UCSD-AML1 (cell line): ENCODE measurements at regions not wholly inside any gene's neighbourhood (a gene's known extent, or its start where the extent isn't known, plus 50 kb on each side); places are given as distances from the start of the nearest gene placed in this dataset.
"Not testable (repeated sequence)": the region's sequence is repeated elsewhere in the genome, so short reads cannot be mapped to it uniquely, and the experiment has no call there.

Experiments used
- DNase-seq: peaks from one replicate; lab custom pipeline; 2025; ENCODE audit not compliant: unreplicated experiment; lab: John Stamatoyannopoulos, UW

DNA sequence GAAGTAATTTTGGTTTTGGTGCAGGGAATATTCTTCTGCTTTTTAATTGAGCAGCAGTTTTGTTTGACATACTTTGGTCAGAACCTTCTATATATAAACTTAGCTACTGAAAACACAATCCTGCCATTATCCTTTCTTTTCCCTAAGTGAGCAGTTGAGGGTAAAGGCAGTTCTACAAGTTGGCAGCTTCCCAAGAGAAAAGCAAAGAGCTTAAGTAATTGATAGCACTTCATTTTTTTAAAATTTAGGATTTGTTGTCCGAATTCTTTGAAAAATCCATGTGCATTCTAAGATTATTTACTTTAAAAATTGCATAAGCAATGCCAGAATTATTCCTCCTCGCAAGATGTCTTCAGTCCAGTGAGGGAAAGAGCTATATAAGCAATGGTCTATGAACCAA is 1394.1 kb downstream of the FAM181B start:
- DNase-seq: no peak

DNA sequence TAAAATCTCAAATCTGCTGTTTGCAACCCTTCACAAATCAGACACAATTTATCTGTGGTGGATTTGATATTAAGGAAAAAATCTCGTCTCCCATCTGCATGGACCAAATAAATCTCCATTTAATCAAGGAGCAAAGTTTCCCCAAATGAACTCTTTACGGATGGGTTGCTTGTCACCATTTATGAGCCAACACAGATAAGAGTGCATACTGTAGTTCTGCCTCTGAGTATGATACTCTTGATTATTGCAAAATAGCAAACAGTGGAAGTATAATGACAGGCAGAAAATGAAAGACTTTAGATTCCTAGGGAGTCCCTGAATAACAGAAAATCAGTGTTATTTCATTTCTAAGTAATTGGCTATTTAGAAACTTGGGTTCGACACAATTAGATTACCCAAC is 1395.9 kb downstream of the FAM181B start:
- no peak for DNase-seq

DNA sequence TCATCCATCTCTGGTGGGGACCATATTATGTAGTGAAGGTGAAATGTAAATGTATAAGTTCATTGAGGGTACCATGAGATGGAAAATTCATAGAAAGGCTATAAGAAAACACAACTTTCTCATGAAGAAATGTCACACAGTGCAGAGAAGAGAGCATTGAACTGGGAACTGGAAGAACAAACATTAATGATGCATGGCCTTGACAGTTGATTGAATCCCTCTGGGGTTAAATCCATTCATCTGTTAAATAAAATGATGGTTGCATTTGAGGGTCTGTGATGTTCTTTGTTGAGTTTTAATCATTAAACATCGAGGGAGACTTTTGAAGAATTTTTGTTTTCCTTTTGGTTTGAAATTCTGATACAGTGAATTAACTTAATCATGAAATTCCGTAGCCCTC is 1401.4 kb downstream of the FAM181B start:
- DNase-seq: no peak

DNA sequence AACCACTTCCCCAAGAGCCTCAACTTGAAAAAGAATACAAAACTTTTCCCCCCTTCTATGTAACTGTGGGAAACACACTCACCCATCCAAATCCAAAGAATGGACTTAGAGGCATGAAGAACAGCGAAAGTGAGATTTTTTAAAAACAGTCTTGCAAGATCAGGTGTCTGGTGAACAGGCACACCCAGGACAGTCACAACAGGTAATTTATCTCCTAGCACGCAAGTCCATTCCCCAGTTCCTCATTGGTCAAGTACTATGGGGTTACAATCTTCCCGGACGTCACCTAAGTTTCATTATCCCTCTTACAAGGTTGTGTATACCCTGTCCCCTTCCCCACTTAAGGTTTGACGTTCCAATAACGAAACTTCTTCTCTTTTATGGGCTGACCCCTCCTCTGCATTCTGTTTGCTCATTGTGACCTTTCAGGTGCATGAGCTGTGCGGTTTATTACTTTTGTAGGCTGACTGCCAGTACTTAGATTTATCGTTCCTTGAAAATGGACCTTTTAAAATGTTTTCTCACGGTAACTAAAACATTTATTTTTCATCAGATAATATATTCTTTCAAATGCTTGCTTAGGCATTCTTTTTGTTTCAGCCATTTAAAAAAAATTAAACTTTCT is 1401.9 kb downstream of the FAM181B start:
- DNase-seq: no peak

DNA sequence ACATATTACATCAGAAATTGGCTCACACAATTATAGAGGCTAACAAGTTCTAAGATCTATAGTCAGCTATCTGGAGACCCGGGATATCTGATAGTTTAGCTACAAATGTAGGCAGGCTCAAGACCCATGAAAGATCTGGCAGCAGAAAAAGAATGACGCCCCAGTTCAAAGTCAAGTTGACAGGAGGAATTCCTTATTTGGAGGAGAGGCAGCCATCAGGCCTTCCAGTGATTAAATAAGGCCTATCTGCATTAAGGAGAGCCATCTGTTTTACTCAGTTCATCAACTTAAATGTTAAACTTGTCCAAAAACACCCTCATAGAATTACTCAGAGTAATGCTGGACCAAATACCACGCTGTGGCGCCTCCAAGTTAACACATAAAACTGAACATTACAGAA is 1402.6 kb downstream of the FAM181B start:
- no peak for DNase-seq

DNA sequence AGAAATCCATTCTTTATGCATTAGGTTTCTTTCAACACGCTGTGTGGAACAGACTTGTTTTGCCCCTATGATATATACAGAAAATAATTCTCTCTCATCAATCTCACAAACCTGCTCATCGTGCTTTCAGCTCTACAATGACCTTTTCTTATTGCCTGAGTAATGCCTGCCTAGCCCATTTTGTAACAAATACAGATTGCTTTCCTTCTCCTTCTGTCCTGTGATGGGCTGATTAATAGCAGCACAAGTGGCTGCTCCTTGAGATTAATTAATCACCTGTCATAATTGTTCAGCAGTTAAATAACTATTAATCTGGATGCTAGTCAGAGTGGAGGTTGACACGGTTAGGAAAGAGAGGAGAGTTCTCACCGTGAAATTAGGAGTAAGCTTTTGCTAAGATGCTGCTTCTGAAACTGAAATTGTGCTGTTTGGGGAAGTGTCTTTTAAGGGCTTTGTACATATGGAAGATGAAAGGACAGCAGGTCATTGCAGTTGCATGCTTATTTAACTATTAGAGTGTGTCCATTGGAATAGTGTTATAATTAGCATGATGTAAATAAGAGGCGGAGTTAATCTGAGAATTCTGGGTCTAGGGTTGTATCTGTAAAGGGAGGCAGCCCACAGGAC is 1430.5 kb downstream of the FAM181B start:
- DNase-seq: no peak

DNA sequence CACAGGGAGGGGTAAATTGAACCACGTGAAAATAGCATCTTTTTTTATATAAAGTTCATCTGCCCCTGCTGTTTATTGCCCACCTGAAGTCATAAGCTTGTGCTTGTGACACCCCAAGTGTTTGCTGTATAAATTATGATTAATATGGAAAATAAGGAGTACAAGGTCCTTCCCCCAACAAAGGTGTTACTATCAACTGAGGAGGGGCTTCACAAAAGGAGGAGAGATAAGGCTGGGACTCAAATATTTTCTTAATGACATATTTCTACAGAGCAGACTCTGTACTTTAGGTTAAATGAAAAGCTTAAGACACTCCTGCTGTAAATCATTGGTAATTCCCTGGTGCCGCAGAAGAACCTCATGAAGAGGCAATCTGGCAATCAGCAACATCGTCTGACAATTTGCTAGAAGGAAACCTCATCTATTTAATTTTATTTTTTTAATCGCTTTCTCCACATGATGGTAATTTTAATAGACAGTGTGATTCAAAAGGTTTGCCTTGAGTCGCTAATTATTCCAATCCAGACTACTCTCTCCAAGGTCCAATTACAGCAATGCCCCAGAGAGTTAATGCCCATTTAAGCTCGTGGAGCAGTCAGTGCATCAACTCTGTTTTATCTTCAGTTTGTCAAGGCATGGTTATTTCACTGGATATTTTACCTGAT is 1432.4 kb downstream of the FAM181B start:
- DNase-seq: no peak

DNA sequence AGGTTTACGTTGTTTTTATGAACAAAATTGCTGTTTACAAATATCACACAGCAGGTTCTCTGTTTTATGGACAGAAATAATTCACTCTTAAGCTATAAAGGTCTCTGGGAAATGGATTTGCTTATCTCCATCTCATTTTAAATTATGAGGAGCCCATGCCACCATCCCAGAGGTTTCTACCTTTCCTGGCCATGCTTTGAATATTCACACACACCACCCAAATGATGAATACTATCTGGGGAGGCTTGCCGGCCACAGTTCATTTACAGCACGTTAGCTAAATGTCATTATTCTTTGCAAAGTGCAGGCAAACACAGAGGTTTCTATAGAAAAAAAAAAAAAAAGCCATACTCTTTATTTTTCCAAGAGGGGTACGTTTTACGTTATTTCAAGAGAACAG is 1446.7 kb downstream of the FAM181B start:
- DNase-seq: no peak

DNA sequence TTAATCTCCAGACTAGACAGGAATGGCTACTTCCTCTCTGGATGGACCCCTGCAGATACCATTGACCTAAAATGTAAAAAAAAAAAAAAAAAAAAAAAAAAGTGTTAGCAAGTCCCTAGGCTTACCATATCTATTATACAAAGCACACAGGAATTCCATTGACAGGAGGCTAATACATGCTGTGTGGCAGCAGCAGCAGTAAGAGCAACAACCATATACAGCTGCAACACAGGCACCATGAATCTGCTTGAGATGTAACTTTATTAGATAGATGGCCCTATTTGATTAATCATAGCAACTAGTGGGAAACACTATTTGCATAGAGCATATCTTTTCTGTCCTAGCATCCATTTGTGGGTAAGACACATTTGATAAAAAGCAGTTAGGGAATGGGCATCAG is 1447.1 kb downstream of the FAM181B start:
- DNase-seq: no peak

DNA sequence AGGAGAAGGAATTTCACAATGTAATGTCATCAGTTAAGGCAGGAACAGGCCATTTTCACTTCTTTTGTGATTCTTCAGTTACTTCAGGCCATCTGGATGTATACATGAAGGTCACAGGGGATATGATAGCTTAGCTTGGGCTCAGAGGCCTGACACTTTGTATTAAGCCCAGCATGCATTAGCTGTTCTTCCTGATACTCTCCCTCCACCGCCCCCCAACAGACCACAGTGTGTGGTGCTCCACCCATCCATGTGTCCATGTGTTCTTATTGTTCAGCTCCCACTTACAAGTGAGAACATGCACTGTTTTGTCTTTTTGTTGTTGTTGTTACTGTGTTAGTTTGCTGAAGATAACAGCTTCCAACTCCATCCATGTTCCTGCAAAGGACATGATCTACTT is 1453.4 kb downstream of the FAM181B start:
- DNase-seq: not testable (repeated sequence)

DNA sequence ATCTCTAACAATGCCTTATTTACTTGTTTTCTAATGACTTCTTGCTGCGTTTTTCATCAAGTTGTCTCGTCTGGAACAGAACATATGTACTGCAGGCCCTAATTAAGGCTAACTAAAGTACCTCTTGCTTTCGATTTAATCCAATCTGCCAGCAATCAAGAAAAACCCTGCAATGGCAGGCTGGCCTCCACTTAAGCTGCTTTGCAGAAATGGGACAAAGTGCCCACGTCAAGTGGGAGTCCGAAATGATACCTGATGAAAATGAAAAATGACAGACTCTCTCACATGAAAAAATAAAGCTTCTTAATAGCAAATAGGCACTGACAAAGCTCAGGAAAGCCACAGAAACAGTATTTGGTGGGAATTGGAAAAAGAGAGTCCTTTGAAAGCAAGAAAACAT is 1454.7 kb downstream of the FAM181B start:
- no peak for DNase-seq

DNA sequence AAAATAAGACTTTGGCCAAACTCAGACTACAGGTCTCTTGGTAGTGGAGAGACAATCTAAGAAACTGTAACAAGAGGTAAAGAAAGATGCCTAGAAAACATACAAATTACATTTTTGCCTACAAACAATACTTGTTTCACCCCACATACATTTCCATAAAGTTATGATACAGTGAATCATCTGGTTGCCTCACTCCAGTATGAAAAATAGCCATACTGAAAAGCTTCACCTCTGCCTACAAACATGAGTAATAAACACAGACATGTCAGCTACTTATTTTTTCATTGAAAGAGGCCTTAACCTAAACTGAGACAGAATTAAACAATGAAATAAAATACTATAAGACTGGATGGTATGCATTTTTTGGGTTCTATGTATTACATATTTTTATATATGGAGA is 1463.0 kb downstream of the FAM181B start:
- DNase-seq: no peak

DNA sequence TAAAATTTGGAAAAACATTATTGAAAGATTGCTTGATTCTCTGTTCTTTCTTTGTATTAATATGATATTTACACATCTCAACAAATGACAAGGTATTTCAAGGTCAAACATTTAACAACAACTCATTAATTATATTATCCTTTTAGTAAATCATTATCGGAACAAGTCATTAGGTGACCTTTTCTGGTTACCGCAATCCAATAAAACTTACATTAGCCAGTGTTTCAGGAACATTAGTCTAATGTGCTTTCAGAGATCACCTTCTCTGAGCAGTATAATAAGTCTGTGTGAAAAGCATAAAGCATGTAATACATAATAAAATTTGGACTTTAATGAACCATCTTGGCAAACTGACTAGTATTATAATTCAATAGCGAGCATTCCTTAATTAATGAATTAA is 1466.4 kb downstream of the FAM181B start:
- DNase-seq: no peak

DNA sequence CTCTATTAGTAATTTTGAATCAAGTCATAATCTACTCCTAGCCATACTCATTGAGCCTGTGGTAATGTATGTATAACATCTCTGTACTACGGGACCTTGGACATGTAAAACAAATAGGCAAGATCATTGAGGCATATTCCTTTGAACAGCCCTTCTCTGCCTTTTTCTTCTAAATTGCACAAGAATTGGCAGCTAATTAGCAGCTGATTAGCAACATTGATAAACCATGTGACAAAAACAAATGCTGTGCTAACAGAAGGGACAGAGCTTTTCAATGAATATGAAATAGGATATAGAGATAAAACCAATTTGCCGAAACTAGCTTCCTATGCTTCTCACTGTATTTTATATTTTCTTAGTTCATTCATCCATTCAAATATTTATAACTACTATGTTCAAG is 1474.2 kb downstream of the FAM181B start:
- DNase-seq: no peak

DNA sequence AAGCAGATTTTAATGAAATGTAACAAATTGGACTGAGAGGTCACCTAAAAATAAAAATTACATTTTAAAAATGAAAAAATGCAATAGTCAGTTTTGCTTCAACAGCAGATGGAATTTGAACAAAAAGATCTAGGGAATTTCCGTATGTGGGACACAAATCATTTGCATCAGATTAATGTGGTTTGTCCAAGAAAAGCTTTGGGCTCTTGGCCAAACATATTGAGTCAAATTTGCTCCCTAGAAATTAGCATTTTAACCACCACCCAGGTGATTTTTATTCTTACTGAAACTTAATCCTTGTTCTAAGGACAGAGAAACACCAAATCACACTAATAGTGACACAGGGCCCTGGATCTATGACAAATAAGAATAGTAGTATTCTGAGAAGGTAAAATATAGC is 1477.8 kb downstream of the FAM181B start:
- DNase-seq: no peak

DNA sequence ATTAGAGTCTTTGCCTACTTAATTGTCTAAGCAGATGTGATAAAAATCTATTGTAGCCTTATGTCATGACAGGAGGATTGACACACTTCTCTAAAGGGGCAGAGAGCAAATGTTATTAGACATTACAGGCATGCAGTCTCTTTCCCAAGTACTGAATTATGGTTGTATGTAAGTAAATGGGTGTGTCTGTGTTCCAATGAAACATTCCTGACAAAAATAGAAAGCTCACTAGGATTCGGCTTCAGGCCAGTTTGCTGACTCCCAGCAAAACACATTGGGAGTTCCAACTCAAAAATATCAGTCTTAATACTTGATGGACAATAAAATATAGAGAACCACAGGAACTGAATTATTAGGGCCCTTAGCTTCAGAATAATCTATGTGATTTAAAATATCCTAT is 1480.4 kb downstream of the FAM181B start:
- DNase-seq: no peak

DNA sequence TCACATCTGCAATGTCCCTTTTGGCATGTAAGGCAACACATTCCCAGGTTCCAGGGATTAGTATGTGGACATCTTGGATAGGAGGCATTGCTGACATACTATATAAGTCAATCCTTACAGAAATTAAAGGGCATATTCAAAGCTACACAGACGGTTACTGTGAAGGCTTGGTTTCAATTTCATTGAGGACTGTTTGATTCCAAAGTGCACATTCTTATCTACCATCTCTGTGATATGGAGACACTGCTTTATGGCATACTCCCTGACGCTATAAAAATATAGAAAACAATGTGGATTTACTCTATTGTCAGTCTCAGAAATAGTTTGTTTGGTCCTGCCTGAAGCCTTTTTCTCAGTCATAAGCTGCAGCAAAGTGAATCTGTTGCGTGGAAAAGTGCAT is 1486.7 kb downstream of the FAM181B start:
- DNase-seq: no peak

DNA sequence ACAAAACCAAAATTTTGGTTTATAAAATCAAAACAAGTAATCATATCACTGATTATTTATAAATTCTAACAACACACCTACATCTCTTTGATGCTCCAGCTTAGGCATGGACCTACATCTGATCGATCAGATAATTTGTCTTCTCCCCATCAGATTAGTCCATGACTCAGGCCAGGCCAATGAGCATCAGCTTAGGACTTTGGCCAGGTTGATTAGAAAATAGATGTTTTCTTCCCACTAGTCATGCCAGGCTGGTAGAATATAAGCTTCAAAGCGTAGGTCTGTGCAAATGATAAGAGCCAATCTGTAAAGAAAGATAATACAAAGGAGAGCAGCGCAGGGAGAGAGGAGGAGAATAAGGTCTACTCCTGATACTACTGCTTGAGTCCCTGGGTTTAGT is 1487.9 kb downstream of the FAM181B start:
- no peak for DNase-seq

DNA sequence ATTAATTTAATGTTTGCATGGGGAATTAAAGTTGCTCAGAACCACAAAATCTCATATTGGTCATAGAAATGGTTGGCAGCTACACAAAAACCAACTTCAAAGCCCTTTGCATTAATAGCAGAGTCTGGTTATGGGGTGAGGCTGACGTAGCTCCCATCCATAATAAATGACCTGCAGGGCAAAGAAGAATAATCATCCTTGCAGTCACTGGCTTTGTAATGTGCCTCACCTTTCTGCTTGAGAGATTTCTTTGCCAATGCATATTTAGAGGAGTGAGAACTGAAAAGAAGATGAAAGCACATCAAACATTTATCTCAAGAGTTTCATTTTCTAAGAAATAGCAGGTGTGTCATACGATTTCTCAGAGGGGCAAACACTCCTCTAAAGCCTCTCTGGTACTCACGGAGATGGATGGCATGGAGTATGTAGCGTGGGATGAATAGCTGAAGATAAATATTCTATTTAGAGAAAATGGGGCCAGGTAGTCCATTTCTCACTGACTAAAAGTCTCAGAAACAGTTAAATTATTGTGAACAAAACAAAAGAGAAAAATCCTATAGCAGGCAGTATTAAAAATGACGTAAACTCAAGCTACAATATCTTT is 1491.9 kb downstream of the FAM181B start:
- DNase-seq: no peak

DNA sequence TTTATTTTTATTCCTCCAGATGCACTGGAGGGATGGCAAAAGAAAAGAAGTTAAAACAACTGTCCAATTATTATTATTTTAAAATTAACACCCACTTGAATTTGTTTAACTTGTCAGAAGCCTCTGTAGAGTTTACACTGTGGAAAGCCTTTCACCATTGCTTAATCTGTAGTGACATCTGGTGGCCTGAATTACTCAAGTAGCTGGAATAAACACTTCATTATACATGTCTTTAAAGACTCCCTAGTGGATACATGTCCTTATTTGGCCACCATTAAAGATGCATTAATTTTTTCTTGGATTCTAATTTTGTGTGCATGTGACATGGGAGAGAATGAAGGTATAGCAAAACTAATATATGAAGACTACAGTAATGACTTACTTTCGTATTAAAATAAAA is 1496.5 kb downstream of the FAM181B start:
- DNase-seq: no peak

DNA sequence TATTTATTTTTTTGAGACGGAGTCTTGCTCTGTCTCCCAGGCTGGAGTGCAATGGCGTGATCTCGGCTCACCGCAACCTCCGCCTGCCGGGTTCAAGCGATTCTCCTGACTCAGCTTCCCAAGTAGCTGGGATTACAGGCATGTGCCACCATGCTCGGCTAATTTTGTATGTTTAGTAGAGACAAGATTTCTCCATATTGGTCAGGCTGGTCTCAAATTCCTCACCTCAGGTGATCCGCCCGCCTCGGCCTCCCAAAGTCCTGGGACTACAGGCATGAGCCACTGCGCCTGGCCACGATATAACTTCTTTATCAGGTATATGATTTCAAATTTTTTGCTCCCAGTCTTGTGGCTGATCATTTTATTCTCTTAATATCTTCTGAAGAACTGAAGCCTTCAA is 1506.3 kb downstream of the FAM181B start:
- DNase-seq: not testable (repeated sequence)

DNA sequence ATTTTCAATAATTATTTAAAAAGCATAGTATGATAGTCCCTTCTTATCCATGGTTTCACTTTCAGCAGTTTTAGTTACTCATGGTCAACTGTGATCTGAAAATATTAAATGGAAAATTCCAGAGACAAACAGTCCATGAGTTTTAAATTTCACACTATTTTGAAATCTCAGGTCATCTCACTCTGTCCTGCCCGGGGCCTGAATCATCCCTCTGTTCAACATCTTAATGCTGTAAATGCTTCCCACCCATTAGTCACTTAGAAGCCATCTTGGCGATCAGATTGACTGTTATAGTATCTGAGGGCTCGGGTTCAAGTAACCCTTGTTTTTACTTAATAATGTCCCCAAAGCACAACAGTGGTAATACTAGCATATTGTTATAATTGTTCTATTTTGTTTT is 1509.3 kb downstream of the FAM181B start:
- DNase-seq: no peak
